Hepatocyte (in vitro differentiated cells): ENCODE measurements at regions not wholly inside any gene's neighbourhood (a gene's known extent, or its start where the extent isn't known, plus 50 kb on each side); places are given as distances from the start of the nearest gene placed in this dataset.
"Not testable (repeated sequence)": the region's sequence is repeated elsewhere in the genome, so short reads cannot be mapped to it uniquely, and the experiment has no call there.

ENCODE experiments used
- DNase-seq: peaks from one replicate; pipeline ENCODE4 v3.0.0-alpha.2; 2016; ENCODE audit warnings: low spot score
- H2AFZ ChIP-seq: fragments of 200-600 bp; sonication (generic); 2 replicates; pipeline ENCODE4 v1.6.0; 2016; ENCODE audit warnings: antibody characterized with exemption, mild to moderate bottlenecking
- H3K27ac ChIP-seq: fragments of 200-600 bp; sonication (generic); 2 replicates; pipeline ENCODE4 v1.5.1; 2016; ENCODE audit warnings: mild to moderate bottlenecking
- H3K27me3 ChIP-seq: fragments of 200-600 bp; sonication (generic); 2 replicates; pipeline ENCODE4 v1.6.1; 2016
- H3K36me3 ChIP-seq: fragments of 200-600 bp; sonication (generic); replicated peaks from 2 replicates; pipeline ENCODE4 v1.5.1; 2016; ENCODE audit warnings: low read depth; ENCODE audit not compliant: insufficient read depth
- H3K4me1 ChIP-seq: fragments of 200-600 bp; sonication (generic); 2 replicates; pipeline ENCODE4 v1.5.1; 2016; ENCODE audit warnings: mild to moderate bottlenecking, moderate library complexity; ENCODE audit not compliant: insufficient read depth
- H3K4me2 ChIP-seq: fragments of 200-600 bp; sonication (generic); 2 replicates; pipeline ENCODE4 v1.6.0; 2016
- H3K4me3 ChIP-seq: fragments of 200-600 bp; sonication (generic); 2 replicates; pipeline ENCODE4 v1.5.1; 2016; ENCODE audit warnings: mild to moderate bottlenecking
- H3K79me2 ChIP-seq: fragments of 200-600 bp; sonication (generic); 2 replicates; pipeline ENCODE4 v1.6.0; 2017; ENCODE audit warnings: mild to moderate bottlenecking
- H3K9me2 ChIP-seq: fragments of 200-600 bp; sonication (generic); replicated peaks from 2 replicates; pipeline ENCODE4 v1.6.0; 2017; ENCODE audit warnings: mild to moderate bottlenecking; ENCODE audit not compliant: insufficient read depth
- H3K9me3 ChIP-seq: fragments of 200-600 bp; sonication (generic); 2 replicates; pipeline ENCODE4 v1.5.1; 2016; ENCODE audit warnings: low read depth, mild to moderate bottlenecking
- H4K20me1 ChIP-seq: fragments of 200-600 bp; sonication (generic); 2 replicates; pipeline ENCODE4 v1.6.0; 2016; ENCODE audit warnings: mild to moderate bottlenecking; ENCODE audit not compliant: insufficient read depth, poor library complexity, severe bottlenecking
- CTCF ChIP-seq: fragments of 200-600 bp; sonication (generic); IDR thresholded peaks from 2 replicates; pipeline ENCODE4 v1.5.1; 2016; ENCODE audit warnings: antibody characterized with exemption, mild to moderate bottlenecking; ENCODE audit not compliant: poor library complexity
- EZH2 ChIP-seq: fragments of 200-600 bp; sonication (generic); IDR thresholded peaks from 2 replicates; pipeline ENCODE4 v1.6.1; 2016; ENCODE audit warnings: antibody characterized with exemption, mild to moderate bottlenecking, borderline replicate concordance
- EZH2phosphoT487 ChIP-seq: fragments of 200-600 bp; sonication (generic); IDR thresholded peaks from one replicate; pipeline ENCODE4 v1.6.1; 2018; ENCODE audit warnings: antibody characterized with exemption, mild to moderate bottlenecking, low read depth, moderate library complexity; ENCODE audit not compliant: unreplicated experiment, severe bottlenecking
- WGBS: methylation state at CpG from one replicate; pipeline ENCODE4 v1.1.6; 2016; ENCODE audit warnings: low lambda C conversion rate; ENCODE audit errors: missing lambda C conversion rate; 5-methylcytosine and 5-hydroxymethylcytosine counted together

- no peak for DNase-seq
- 89% methylated on average over 2 of the region's 2 CpGs for WGBS
- H3K4me1 ChIP-seq = no peaks in the 10 kb centered on the region
- H4K20me1 ChIP-seq = no peaks in the 10 kb centered on the region
- H3K4me3 ChIP-seq = no peak overlapping the region
- no peaks in the 10 kb centered on the region for H3K9me2 ChIP-seq
- no peaks in the 10 kb centered on the region for H3K9me3 ChIP-seq
- no peaks in the 10 kb centered on the region for H3K36me3 ChIP-seq
- H3K4me2 ChIP-seq = no peak overlapping the region
- no peak overlapping the region for H2AFZ ChIP-seq
- H3K79me2 ChIP-seq = no peaks in the 10 kb centered on the region
- TF ChIP-seq EZH2 = no peak
- no peak for TF ChIP-seq CTCF
- no peak for TF ChIP-seq EZH2phosphoT487
- H3K27ac ChIP-seq = no peak overlapping the region
- H3K27me3 ChIP-seq = no peaks in the 10 kb centered on the region
Observed at GRCh38 chr2:8555543-8555942, 126.3 kb upstream of the ID2 start.

- no peak overlapping the region for H2AFZ ChIP-seq
- no peak for DNase-seq
- no peaks in the 10 kb centered on the region for H3K27me3 ChIP-seq
- H3K4me1 ChIP-seq = no peaks in the 10 kb centered on the region
- no peak overlapping the region for H3K27ac ChIP-seq
- H3K4me2 ChIP-seq = no peak overlapping the region
- no peaks in the 10 kb centered on the region for H4K20me1 ChIP-seq
- TF ChIP-seq EZH2 (no peak), CTCF (no peak), EZH2phosphoT487 (no peak)
- H3K4me3 ChIP-seq = no peak overlapping the region
- no peaks in the 10 kb centered on the region for H3K9me3 ChIP-seq
- 97% methylated on average over 3 of the region's 3 CpGs for WGBS
- H3K9me2 ChIP-seq = no peaks in the 10 kb centered on the region
- H3K36me3 ChIP-seq = no peaks in the 10 kb centered on the region
- no peaks in the 10 kb centered on the region for H3K79me2 ChIP-seq
Observed at GRCh38 chr2:8558096-8558495, 123.8 kb upstream of the ID2 start.

DNA sequence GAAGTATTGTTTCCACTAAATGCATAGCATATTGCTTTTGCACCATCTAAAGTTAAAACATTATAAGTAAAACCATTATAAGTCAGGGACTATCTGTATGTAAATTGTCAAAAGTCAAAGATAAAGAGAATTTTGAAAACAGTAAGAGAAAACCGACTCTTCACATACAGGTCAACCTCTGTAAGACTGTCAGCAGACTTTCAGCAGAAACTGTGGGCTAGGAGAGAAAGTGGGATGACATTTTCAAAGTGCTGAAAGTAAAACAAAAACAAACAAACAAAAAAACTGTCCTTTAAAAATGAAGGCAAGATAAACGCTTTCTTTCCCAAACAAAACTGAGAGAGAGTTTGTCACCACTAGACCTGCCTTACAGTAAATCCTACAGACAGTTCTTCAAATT, 122.9 kb upstream of the ID2 start:
- no peak overlapping the region for H3K4me2 ChIP-seq
- no peak overlapping the region for H2AFZ ChIP-seq
- no peaks in the 10 kb centered on the region for H3K27me3 ChIP-seq
- no peaks in the 10 kb centered on the region for H4K20me1 ChIP-seq
- H3K36me3 ChIP-seq = no peaks in the 10 kb centered on the region
- no peaks in the 10 kb centered on the region for H3K4me1 ChIP-seq
- H3K4me3 ChIP-seq = no peak overlapping the region
- no peak for TF ChIP-seq EZH2phosphoT487
- no peak for TF ChIP-seq EZH2
- no peak for TF ChIP-seq CTCF
- H3K27ac ChIP-seq = no peak overlapping the region
- no peaks in the 10 kb centered on the region for H3K9me2 ChIP-seq
- H3K9me3 ChIP-seq = no peaks in the 10 kb centered on the region
- DNase-seq = no peak
- H3K79me2 ChIP-seq = no peaks in the 10 kb centered on the region
- WGBS = 92% methylated on average over 2 of the region's 2 CpGs

- TF ChIP-seq EZH2 = no peak
- TF ChIP-seq CTCF = no peak
- no peak for TF ChIP-seq EZH2phosphoT487
- WGBS = 75% methylated on average over 1 of the region's 1 CpG
- Histone ChIP-seq H3K36me3 (no peaks in the 10 kb centered on the region), H3K27ac (no peak overlapping the region), H3K9me3 (no peaks in the 10 kb centered on the region), H3K9me2 (no peaks in the 10 kb centered on the region), H3K27me3 (no peaks in the 10 kb centered on the region), H3K4me3 (no peak overlapping the region), H2AFZ (no peak overlapping the region), H3K4me2 (no peak overlapping the region), H3K79me2 (no peaks in the 10 kb centered on the region), H4K20me1 (no peaks in the 10 kb centered on the region), H3K4me1 (no peaks in the 10 kb centered on the region)
- no peak for DNase-seq
Observed at GRCh38 chr2:8559805-8560204, 122.1 kb upstream of the ID2 start.

- H3K4me1 ChIP-seq, H3K27me3 ChIP-seq, DNase-seq, H3K79me2 ChIP-seq, H3K27ac ChIP-seq, H2AFZ ChIP-seq, H3K4me3 ChIP-seq, H4K20me1 ChIP-seq, H3K4me2 ChIP-seq, H3K36me3 ChIP-seq, H3K9me2 ChIP-seq, H3K9me3 ChIP-seq: not testable (repeated sequence)
- WGBS = 94% methylated on average over 2 of the region's 2 CpGs
Observed at GRCh38 chr2:8561692-8562091, 120.2 kb upstream of the ID2 start.
